IgD-negative memory B cell (primary cell): ENCODE measurements at regions not wholly inside any gene's neighbourhood (a gene's known extent, or its start where the extent isn't known, plus 50 kb on each side); places are given as distances from the start of the nearest gene placed in this dataset.

Experiments
- H3K27ac Mint-ChIP-seq, 3 donors: one replicate each; pipeline ENCODE4 v1.8.0; 2020 to 2022; ENCODE audit warnings: mild to moderate bottlenecking in 3 of 3, mixed read lengths in 3 of 3, moderate library complexity in 1 of 3
- H3K27me3 Mint-ChIP-seq: one replicate; pipeline ENCODE4 v1.8.0; 2021; ENCODE audit warnings: mixed read lengths
- H3K36me3 Mint-ChIP-seq: one replicate; pipeline ENCODE4 v1.8.0; 2020; ENCODE audit warnings: mild to moderate bottlenecking, mixed read lengths
- H3K4me1 Mint-ChIP-seq, 3 donors: one replicate each; pipeline ENCODE4 v1.8.0; 2020 to 2022; ENCODE audit warnings: mixed read lengths in 3 of 3, mild to moderate bottlenecking in 1 of 3
- H3K4me3 Mint-ChIP-seq, 4 donors: one replicate each; pipeline ENCODE4 v1.8.0; 2020 to 2022; ENCODE audit warnings: mild to moderate bottlenecking in 4 of 4, mixed read lengths in 4 of 4, moderate library complexity in 3 of 4
- H3K9me3 Mint-ChIP-seq, 3 donors: one replicate each; pipeline ENCODE4 v1.8.0; 2020 to 2021; ENCODE audit warnings: mixed read lengths in 3 of 3, mild to moderate bottlenecking in 1 of 3

GRCh38 chr10:6778992-6779701 lies 199.1 kb upstream of the PRKCQ start:
- Mint-ChIP-seq H3K4me1 (peaks cover 19 to 24% (median 20%) of the 10 kb centered on the region in 3 donors), H3K27ac (no peak overlapping the region), H3K27me3 (peaks cover 9% of the 10 kb centered on the region), H3K36me3 (no peaks in the 10 kb centered on the region), H3K4me3 (no peak overlapping the region), H3K9me3 (peaks cover 0 to 2% (median 0%) of the 10 kb centered on the region in 3 donors)

- peaks cover 10 to 11% (median 10%) of the 10 kb centered on the region in 3 donors for H3K4me1 Mint-ChIP-seq
- H3K4me3 Mint-ChIP-seq = no peak overlapping the region
- H3K36me3 Mint-ChIP-seq = no peaks in the 10 kb centered on the region
- peak overlapping the region in 1 of 3 donors; percentile 71 for H3K27ac Mint-ChIP-seq
- peaks cover 0 to 5% (median 2%) of the 10 kb centered on the region in 3 donors for H3K9me3 Mint-ChIP-seq
- H3K27me3 Mint-ChIP-seq = peaks cover 7% of the 10 kb centered on the region
Observed at GRCh38 chr10:6776170-6776569, 196.1 kb upstream of the PRKCQ start.

GRCh38 chr10:6774406-6774805 lies 194.3 kb upstream of the PRKCQ start:
- Mint-ChIP-seq H3K4me3 (no peak overlapping the region), H3K27me3 (peaks cover 4% of the 10 kb centered on the region), H3K4me1 (no peaks in the 10 kb centered on the region), H3K27ac (no peak overlapping the region), H3K9me3 (peaks cover 0 to 14% (median 2%) of the 10 kb centered on the region in 3 donors), H3K36me3 (no peaks in the 10 kb centered on the region)

- peaks cover 0 to 14% (median 0%) of the 10 kb centered on the region in 3 donors for H3K9me3 Mint-ChIP-seq
- no peak overlapping the region for H3K27ac Mint-ChIP-seq
- no peaks in the 10 kb centered on the region for H3K4me1 Mint-ChIP-seq
- H3K4me3 Mint-ChIP-seq = no peak overlapping the region
- peaks cover 5% of the 10 kb centered on the region for H3K27me3 Mint-ChIP-seq
- H3K36me3 Mint-ChIP-seq = no peaks in the 10 kb centered on the region
Observed at GRCh38 chr10:6771331-6771730, 191.3 kb upstream of the PRKCQ start.

- Mint-ChIP-seq H3K4me1 (no peaks in the 10 kb centered on the region), H3K36me3 (no peaks in the 10 kb centered on the region), H3K9me3 (peaks cover 0 to 14% (median 0%) of the 10 kb centered on the region in 3 donors), H3K27ac (no peak overlapping the region), H3K4me3 (no peak overlapping the region), H3K27me3 (peaks cover 4% of the 10 kb centered on the region)
Observed at GRCh38 chr10:6770846-6771245, 190.8 kb upstream of the PRKCQ start.

- H3K4me3 Mint-ChIP-seq = no peak overlapping the region
- H3K27me3 Mint-ChIP-seq = peaks cover 2% of the 10 kb centered on the region
- peaks cover 0 to 14% (median 0%) of the 10 kb centered on the region in 3 donors for H3K9me3 Mint-ChIP-seq
- H3K27ac Mint-ChIP-seq = peak overlapping the region in 1 of 3 donors; percentile 39
- H3K36me3 Mint-ChIP-seq = no peaks in the 10 kb centered on the region
- no peaks in the 10 kb centered on the region for H3K4me1 Mint-ChIP-seq
Observed at GRCh38 chr10:6769704-6770417, 189.8 kb upstream of the PRKCQ start.

GRCh38 chr10:6766131-6766801 lies 186.2 kb upstream of the PRKCQ start:
- H3K27ac Mint-ChIP-seq = no peak overlapping the region
- no peak overlapping the region for H3K4me3 Mint-ChIP-seq
- H3K27me3 Mint-ChIP-seq = peaks cover 23% of the 10 kb centered on the region
- H3K36me3 Mint-ChIP-seq = no peaks in the 10 kb centered on the region
- no peaks in the 10 kb centered on the region for H3K4me1 Mint-ChIP-seq
- H3K9me3 Mint-ChIP-seq = peaks cover 0 to 13% (median 0%) of the 10 kb centered on the region in 3 donors

- Mint-ChIP-seq H3K9me3 (peaks cover 2 to 13% (median 3%) of the 10 kb centered on the region in 3 donors), H3K27me3 (peaks cover 36% of the 10 kb centered on the region), H3K4me3 (no peak overlapping the region), H3K36me3 (no peaks in the 10 kb centered on the region), H3K4me1 (no peaks in the 10 kb centered on the region), H3K27ac (no peak overlapping the region)
Observed at GRCh38 chr10:6763423-6763822, 183.3 kb upstream of the PRKCQ start.

- Mint-ChIP-seq H3K4me1 (no peaks in the 10 kb centered on the region), H3K36me3 (no peaks in the 10 kb centered on the region), H3K4me3 (no peak overlapping the region), H3K9me3 (peaks cover 2 to 13% (median 3%) of the 10 kb centered on the region in 3 donors), H3K27ac (no peak overlapping the region), H3K27me3 (peaks cover 40% of the 10 kb centered on the region)
Observed at GRCh38 chr10:6763001-6763400, 182.9 kb upstream of the PRKCQ start.

GRCh38 chr10:6759961-6760360 lies 179.9 kb upstream of the PRKCQ start:
- H3K4me3 Mint-ChIP-seq = no peak overlapping the region
- H3K4me1 Mint-ChIP-seq = peaks cover 0 to 2% (median 2%) of the 10 kb centered on the region in 3 donors
- peaks cover 45% of the 10 kb centered on the region for H3K27me3 Mint-ChIP-seq
- no peak overlapping the region for H3K27ac Mint-ChIP-seq
- no peaks in the 10 kb centered on the region for H3K36me3 Mint-ChIP-seq
- peaks cover 2 to 13% (median 3%) of the 10 kb centered on the region in 3 donors for H3K9me3 Mint-ChIP-seq

GRCh38 chr10:6757158-6757557 lies 177.1 kb upstream of the PRKCQ start:
- Mint-ChIP-seq H3K4me3 (peak overlapping the region in 1 of 4 donors; percentile 53), H3K27ac (no peak overlapping the region), H3K36me3 (no peaks in the 10 kb centered on the region), H3K9me3 (peaks cover 2 to 13% (median 5%) of the 10 kb centered on the region in 3 donors), H3K4me1 (peaks cover 0 to 2% (median 2%) of the 10 kb centered on the region in 3 donors), H3K27me3 (peaks cover 34% of the 10 kb centered on the region)

- peak overlapping the region in 1 of 3 donors; percentile 26 for H3K27ac Mint-ChIP-seq
- H3K9me3 Mint-ChIP-seq = peaks cover 2 to 13% (median 5%) of the 10 kb centered on the region in 3 donors
- H3K4me1 Mint-ChIP-seq = peaks cover 0 to 2% (median 2%) of the 10 kb centered on the region in 3 donors
- no peak overlapping the region for H3K4me3 Mint-ChIP-seq
- peaks cover 32% of the 10 kb centered on the region for H3K27me3 Mint-ChIP-seq
- no peaks in the 10 kb centered on the region for H3K36me3 Mint-ChIP-seq
Observed at GRCh38 chr10:6756716-6757115, 176.6 kb upstream of the PRKCQ start.

- Mint-ChIP-seq H3K4me1 (peaks cover 0 to 2% (median 2%) of the 10 kb centered on the region in 3 donors), H3K4me3 (no peak overlapping the region), H3K27ac (no peak overlapping the region), H3K36me3 (no peaks in the 10 kb centered on the region), H3K9me3 (peaks cover 2 to 7% (median 5%) of the 10 kb centered on the region in 3 donors), H3K27me3 (peaks cover 27% of the 10 kb centered on the region)
Observed at GRCh38 chr10:6755781-6756460, 175.8 kb upstream of the PRKCQ start.

GRCh38 chr10:6753644-6754043 lies 173.6 kb upstream of the PRKCQ start:
- Mint-ChIP-seq H3K9me3 (peaks cover 0 to 5% (median 5%) of the 10 kb centered on the region in 3 donors), H3K27me3 (peaks cover 24% of the 10 kb centered on the region), H3K4me3 (no peak overlapping the region), H3K4me1 (peaks cover 0 to 2% (median 2%) of the 10 kb centered on the region in 3 donors), H3K27ac (no peak overlapping the region), H3K36me3 (no peaks in the 10 kb centered on the region)
